ENCODE measurements at regions not wholly inside any gene's neighbourhood (a gene's known extent, or its start where the extent isn't known, plus 50 kb on each side); places are given as distances from the start of the nearest gene placed in this dataset.
"Not testable (repeated sequence)": the region's sequence is repeated elsewhere in the genome, so short reads cannot be mapped to it uniquely, and the experiment has no call there.

- no peak for DNase-seq
These were observed 198.1 kb upstream of the CPHXL start for GRCh38 chr16:75924397-75924796.

GRCh38 chr16:75927810-75928209 lies 201.5 kb upstream of the CPHXL start:
- DNase-seq = peak; percentile 5 to 6

GRCh38 chr16:75928295-75928694 lies 202.0 kb upstream of the CPHXL start:
- no peak for DNase-seq

DNA sequence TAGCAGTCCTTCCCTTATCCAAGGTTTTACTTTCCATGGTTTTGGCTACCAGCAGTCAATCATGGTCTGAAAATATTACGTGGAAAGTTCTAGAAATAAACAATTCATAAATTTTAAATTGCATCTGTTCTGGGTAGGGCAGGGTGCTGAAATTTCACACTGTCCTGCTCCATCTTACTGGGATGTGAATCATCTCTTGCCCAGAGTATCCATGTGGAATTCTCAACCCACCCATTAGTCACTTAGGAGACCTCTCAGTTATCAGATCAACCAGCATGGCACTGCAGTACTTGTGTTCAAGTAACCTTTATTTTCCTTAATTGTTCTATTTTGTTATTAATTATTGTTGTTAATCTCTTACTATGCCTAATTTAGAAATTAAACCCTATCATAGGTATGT lies 202.8 kb upstream of the CPHXL start:
- no peak for DNase-seq

DNA sequence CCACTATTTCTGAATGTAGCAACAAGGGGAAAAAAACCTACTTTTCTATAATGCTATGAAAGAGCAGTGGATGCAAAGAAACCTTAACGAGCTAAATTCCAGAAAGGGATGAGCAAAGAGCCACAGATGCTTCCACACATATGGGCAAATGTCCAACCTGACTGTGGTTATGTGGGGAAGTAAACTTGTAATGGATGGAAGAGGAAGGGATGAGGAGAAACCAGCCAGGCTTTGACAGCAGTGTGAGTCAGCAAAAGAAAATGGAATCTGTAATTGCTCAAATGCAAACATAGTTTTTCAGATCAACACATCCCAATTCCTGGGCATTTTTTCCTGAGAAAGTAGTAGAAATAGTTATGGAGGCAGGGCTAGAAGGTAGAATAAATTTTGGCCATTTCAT lies 204.8 kb upstream of the CPHXL start:
- DNase-seq = no peak

- no peak for DNase-seq
These were observed 205.7 kb upstream of the CPHXL start for GRCh38 chr16:75931970-75932369.

GRCh38 chr16:75938818-75939217 lies 212.5 kb upstream of the CPHXL start:
- no peak for DNase-seq

- no peak for DNase-seq
These were observed 216.1 kb upstream of the CPHXL start for GRCh38 chr16:75942351-75942750.

DNA sequence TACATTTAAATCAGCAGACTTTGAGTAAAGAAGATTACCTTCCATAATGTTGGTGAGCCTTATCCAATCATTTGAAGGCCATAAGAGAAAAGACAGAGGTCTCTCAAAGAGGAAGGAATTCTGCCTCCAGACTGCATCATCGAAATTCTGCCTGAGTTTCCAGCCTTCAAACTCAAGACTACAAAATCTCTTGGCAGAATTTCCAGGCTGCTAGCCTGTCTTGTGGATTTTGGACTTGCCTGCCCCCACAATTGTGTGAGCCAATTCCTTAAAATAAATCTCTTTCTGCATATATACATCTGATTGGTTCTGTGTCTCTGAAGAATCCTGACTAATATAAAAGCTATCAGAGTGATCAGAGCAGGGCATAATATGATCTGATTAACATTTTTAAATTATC lies 216.6 kb upstream of the CPHXL start:
- DNase-seq = no peak

DNA sequence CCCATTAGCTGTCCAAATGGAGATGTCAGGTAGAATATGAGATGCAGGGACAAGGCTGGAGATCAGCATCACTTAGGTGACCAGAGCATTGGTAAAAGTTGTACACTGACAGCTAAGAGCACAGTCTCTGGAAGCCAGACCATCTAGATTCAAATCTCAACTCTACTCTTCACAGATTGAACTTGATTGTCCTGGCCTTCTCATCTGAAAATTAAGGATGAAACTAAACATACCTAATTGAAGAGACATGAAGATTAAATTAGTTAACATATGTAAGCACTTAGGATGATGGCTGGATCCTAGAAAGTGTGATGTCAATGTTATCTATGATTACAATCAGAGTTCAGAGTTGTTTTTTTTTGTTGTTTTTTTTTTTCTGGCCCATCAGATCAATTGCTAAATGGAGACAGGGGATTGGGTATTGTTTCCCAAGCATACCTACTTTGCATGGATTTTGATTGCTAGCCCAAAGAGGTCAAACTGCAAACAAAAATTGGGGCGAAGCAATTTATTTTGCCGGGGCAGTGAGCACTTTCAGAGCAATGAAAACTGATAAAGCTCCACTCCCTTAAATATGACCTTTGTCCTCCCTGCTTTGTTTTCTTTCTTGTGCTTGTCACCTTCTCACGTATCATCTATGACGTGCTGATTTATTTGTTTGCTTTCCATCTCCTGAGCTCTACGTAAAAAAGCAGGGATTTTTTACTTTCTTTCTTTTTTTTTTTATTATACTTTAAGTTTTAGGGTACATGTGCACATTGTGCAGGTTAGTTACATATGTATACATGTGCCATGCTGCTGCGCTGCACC lies 217.6 kb upstream of the CPHXL start:
- DNase-seq = no peak

DNA sequence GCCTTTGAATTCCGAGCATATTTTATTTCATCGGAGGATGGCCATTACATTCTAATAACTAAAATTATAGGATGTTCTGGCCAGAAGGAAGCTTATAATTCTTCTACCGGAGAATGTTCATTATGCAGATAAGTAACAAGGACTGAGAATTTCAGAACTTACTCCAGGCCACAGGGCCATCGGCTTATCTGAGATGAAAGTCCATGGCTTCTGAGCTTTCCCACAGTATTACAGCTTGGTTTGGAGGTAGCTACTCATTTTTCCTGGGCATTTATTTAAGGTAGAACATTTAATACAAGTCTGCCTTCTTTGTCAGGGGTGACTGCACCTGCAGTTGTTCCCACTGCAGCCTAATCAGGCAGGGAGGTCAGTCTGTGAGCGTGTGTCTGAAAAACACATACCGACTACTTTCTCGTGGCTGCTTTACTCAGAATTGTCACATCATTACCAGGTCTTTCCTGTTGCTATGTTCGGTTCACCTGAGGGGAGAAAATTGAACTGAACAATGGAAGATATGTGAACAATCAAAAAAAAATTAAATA lies 219.7 kb upstream of the CPHXL start:
- no peak for DNase-seq

DNA sequence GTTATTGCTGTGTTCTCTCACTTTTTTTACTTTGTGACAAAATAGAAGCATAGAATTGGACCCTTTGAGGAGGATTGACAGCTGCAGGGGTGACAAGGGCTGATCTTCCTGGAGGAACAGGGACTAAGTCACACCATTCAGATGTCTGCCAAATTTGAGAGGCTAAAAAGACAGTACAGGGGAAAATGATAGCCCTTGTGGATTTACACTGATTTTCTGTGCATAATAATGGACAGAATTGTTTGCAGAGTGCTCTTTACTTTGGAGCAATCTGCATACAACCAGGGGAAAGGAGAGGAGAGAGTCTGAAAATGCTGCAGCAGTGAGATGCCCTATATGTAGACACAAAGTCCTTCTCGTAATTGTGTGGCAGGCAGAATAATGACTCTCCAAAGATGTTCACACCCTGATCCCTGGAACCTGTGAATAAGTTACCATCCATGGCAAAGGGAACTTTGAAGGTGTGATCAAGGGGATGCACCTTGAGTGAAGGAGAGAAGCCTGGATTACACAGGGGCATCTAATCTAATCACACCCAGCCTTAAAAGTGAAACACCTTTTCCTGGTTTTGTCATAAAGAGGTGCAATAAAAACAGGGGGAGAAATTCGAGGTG lies 221.4 kb upstream of the CPHXL start:
- no peak for DNase-seq

GRCh38 chr16:75948441-75948840 lies 222.2 kb upstream of the CPHXL start:
- no peak for DNase-seq

DNA sequence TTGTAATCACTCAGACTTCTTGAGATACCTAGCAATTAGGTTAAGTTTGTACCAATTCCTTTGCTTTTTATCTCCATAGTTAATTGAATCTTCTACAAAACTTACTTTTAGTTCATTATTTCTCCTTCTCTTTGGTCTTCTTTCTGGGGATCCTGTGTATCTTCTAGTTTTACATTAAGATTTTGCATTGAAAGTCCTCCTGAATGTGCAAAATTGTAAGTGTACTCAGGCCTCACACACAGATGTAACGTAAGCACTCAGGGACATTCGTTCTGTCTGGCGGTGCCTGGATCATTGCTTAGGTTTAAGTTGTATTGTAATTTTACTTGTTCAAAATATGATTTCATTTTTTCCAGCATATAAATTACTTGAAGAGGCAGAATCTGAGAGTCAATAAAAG lies 222.6 kb upstream of the CPHXL start:
- no peak for DNase-seq

GRCh38 chr16:75952124-75952523 lies 225.8 kb upstream of the CPHXL start:
- no peak for DNase-seq

DNA sequence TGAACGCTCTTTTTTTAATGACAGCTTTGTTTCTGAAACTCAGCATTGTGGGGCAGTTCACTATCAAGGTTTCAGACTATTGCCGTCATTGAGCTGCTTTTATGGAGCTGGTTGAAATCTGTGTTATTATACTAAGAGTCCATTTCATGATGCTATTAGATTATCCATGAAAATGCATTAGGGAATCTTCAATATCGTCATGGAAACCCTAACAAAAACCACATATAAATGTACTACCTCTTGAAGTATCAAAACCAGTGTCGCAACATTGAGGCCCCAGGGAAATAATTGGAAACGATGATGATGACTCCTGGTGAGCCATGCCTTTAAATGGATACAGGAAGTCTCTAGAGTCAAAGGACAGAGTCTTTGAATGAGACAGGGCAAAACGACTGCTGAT lies 231.6 kb upstream of the CPHXL start:
- no peak for DNase-seq

GRCh38 chr16:75965504-75966374 lies 239.4 kb upstream of the CPHXL start:
- no peak for DNase-seq

DNA sequence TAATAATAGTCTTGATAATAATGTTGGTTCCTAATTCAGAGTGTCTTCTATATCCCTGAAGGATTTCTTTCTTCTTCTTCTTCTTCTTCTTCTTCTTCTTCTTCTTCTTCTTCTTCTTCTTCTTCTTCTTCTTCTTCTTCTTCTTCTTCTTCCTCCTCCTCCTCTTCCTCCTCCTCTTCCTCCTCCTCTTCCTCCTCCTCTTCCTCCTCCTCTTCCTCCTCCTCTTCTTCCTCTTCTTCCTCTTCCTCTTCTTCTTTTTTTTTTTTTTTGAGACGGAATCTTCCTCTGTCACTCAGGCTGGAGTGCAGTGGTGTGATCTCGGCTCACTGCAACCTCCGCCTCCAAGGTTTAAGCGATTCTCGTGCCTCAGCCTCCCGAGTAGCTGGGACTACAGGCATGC lies 242.8 kb upstream of the CPHXL start:
- not testable (repeated sequence) for DNase-seq

DNA sequence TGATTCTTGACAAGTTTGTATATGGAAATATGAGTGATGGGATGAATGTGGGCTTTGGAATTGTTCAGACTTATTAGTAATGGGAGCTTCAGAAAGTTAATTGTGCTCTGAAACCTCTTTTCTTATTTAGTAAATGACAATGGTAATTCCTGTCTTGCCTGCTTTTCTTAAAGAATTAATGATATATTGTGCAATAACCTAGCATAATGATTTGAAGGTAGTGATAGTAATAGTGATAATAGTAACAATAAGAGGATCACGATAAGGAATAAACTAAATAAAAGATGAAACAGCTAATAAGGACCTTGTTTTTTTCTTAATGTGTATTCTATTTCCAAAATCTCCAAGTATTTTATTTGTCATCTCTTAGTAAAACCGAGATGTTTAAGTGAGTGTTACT lies 245.0 kb upstream of the CPHXL start:
- DNase-seq = no peak

GRCh38 chr16:75983296-75983695 lies 257.0 kb upstream of the CPHXL start:
- no peak for DNase-seq

DNA sequence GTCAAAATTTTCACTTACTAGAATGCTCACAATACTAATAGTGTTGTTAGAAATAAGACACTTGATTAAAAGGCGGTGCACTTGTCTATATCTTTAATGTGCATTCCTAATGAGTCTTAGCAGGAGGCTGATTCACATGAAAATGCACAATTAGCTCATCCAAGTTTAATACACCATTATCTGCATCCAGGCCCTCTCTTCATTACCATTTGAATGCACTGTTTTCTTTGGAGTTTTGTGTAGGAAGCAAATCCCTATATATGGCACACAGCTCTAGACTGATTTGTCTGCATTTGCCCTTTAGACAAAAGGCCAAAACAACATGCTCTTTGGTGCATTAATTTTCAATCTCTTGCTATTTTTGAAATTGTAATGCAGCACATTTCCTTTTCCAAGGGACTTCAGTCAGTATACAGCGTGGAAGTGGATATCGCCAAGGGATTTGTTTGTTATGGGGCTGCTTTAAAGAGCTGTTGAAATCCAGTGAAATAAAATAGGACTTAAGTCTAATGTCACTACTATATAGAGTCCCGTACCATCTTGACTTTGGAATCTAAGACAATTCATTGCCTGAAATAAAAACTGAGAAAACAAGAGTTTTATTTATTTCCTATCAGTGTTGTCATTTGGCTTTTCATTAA lies 257.6 kb upstream of the CPHXL start:
- DNase-seq = no peak

GRCh38 chr16:75987323-75987722 lies 261.0 kb upstream of the CPHXL start:
- DNase-seq = no peak

All from right lung (tissue), 2 donors.